Esophagus squamous epithelium (tissue), 5 donors: ENCODE measurements at regions not wholly inside any gene's neighbourhood (a gene's known extent, or its start where the extent isn't known, plus 50 kb on each side); places are given as distances from the start of the nearest gene placed in this dataset.
"Not testable (repeated sequence)": the region's sequence is repeated elsewhere in the genome, so short reads cannot be mapped to it uniquely, and the experiment has no call there.

ENCODE experiments used
- DNase-seq: peaks from one replicate; lab custom pipeline; 2025; lab: John Stamatoyannopoulos, UW
- H3K27ac ChIP-seq, 4 donors: fragments of 200-600 bp; sonication (generic); one replicate each; pipeline ENCODE4 v1.5.1; 2016 to 2019; ENCODE audit warnings: mild to moderate bottlenecking in 1 of 4
- H3K27me3 ChIP-seq, 4 donors: fragments of 200-600 bp; sonication (generic); 1 replicate in 3 of 4; 2 replicates in 1 of 4; pipeline versions ENCODE4 v1.5.1 to v1.6.0; 2017 to 2021; ENCODE audit warnings: antibody characterized with exemption in 1 of 4
- H3K36me3 ChIP-seq, 3 donors: fragments of 200-600 bp; sonication (generic); one replicate each; pipeline ENCODE4 v1.5.1; 2016 to 2019
- H3K4me1 ChIP-seq, 3 donors: fragments of 200-600 bp; sonication (generic); one replicate each; pipeline ENCODE4 v1.5.1; 2017 to 2019
- H3K4me3 ChIP-seq, 4 donors: fragments of 200-600 bp; sonication (generic); 1 replicate in 3 of 4; 2 replicates in 1 of 4; pipeline ENCODE4 v1.5.1; 2016 to 2019; ENCODE audit warnings: mild to moderate bottlenecking in 2 of 4, moderate library complexity in 1 of 4
- H3K9me3 ChIP-seq, 3 donors: fragments of 200-600 bp; sonication (generic); one replicate each; pipeline ENCODE4 v1.5.1; 2016 to 2019
- POLR2A ChIP-seq, 4 donors: fragments of 450-650 bp; IDR thresholded peaks; one replicate each; pipeline ENCODE4 v1.6.1; 2017; ENCODE audit warnings: antibody characterized with exemption in 4 of 4, mild to moderate bottlenecking in 4 of 4, moderate library complexity in 3 of 4
- WGBS, 2 donors: methylation state at CpG; one replicate each; pipeline ENCODE4 v1.1.5; 2018; 5-methylcytosine and 5-hydroxymethylcytosine counted together
- intact Hi-C: fragments of 100-400 bp; cut with DNase I; formaldehyde crosslinking; loops from one replicate; pipeline ENCODE4 v1.15.0; 2022
- TF ChIP-seq, protein P1 (sequence below), 6 experiments: fragments of 450-650 bp in 4 of 6; fragments of 200-600 bp in 2 of 6; sonication (generic) in 2 of 6; IDR thresholded peaks; one replicate each; pipeline ENCODE4 v1.5.1; 2016 to 2019; ENCODE audit warnings: antibody characterized with exemption in 6 of 6, mild to moderate bottlenecking in 4 of 6, moderate library complexity in 4 of 6
- donor health status: DM: yes; HTN: yes; CAD: no.

DNA sequence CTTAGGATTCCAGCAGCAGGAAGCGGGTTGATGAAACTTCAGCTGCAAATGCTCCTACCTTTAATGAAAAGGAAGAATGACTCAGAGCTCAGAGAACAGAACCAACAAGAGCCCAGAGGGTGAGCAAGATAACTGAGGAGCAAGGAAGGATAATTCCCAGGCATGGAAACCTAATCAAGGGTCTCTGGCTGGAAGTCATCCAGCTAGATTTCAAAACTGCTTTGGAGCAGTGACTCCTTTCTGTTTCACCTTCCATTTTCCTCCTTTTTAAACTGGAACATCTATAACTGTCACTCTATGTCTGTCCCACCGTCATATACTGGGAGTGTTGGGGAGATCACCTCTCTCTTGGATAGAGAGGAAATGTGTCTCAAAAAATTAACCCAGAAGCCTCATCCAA, 148.4 kb upstream of the RAB6C start:
- DNase-seq, result no peak
- peaks cover 0 to 6% (median 0%) of the 10 kb centered on the region in 3 donors for H3K4me1 ChIP-seq
- 83 to 88% methylated on average over 2 of the region's 2 CpGs for WGBS, 2 donors
- intact Hi-C loops, result no loop called here
- H3K27me3 ChIP-seq, result no peaks in the 10 kb centered on the region
- no peaks in the 10 kb centered on the region for H3K36me3 ChIP-seq
- no peak overlapping the region for H3K4me3 ChIP-seq
- H3K27ac ChIP-seq, result no peak overlapping the region
- H3K9me3 ChIP-seq, result peaks cover 0 to 14% (median 9%) of the 10 kb centered on the region in 3 donors
- TF ChIP-seq, protein P1, sequence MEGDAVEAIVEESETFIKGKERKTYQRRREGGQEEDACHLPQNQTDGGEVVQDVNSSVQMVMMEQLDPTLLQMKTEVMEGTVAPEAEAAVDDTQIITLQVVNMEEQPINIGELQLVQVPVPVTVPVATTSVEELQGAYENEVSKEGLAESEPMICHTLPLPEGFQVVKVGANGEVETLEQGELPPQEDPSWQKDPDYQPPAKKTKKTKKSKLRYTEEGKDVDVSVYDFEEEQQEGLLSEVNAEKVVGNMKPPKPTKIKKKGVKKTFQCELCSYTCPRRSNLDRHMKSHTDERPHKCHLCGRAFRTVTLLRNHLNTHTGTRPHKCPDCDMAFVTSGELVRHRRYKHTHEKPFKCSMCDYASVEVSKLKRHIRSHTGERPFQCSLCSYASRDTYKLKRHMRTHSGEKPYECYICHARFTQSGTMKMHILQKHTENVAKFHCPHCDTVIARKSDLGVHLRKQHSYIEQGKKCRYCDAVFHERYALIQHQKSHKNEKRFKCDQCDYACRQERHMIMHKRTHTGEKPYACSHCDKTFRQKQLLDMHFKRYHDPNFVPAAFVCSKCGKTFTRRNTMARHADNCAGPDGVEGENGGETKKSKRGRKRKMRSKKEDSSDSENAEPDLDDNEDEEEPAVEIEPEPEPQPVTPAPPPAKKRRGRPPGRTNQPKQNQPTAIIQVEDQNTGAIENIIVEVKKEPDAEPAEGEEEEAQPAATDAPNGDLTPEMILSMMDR (IDR thresholded peaks at IDR 0.05), result no peak
- no peak for TF ChIP-seq POLR2A (IDR thresholded peaks at IDR 0.05)

DNA sequence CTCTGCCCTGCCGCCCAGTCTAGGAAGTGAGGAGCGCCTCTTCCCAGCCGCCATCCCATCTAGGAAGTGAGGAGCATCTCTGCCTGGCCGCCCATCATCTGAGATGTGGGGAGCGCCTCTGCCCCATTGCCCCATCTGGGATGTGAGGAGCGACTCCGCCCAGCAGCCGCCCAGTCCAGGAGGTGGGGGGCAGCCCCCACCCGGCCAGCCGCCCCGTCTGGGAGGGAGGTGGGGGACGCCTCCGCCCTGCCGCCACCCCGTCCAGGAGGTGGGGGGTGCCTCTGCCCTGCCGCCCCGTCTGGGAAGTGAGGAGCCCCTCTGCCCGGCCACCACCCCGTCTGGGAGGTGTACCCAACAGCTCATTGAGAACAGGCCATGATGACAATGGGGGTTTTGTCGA, 146.0 kb upstream of the RAB6C start:
- H3K36me3 ChIP-seq, H3K27me3 ChIP-seq, H3K4me1 ChIP-seq, H3K4me3 ChIP-seq, intact Hi-C loops, H3K27ac ChIP-seq, DNase-seq: not testable (repeated sequence)
- WGBS, 2 donors, result 100% methylated on average over 1 of the region's 20 CpGs; no CpG with 5 or more reads in 1 of the 2 donors
- H3K9me3 ChIP-seq, result peaks cover 0 to 14% (median 9%) of the 10 kb centered on the region in 3 donors

DNA sequence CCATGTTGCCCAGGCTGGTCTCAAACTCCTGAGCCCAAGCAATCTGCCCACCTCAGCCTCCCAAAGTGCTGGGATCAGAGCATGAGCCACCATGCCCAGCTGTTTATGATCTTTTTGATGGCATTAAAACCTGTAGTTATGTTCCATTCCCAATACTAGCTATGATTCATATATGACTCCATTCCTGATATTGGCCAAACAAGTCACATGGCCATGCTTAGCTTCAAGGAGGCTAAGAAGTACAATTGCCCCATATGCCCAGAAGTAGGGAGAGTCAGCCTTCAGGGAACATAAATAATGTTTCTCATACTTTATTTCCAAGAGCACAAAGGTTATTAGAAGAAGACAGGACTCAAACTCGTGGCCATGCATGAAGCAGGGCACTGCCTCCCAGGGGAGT, 132.4 kb upstream of the RAB6C start:
- no peak overlapping the region for H3K27ac ChIP-seq
- H3K9me3 ChIP-seq, result no peaks in the 10 kb centered on the region
- 80 to 83% methylated on average over 1 of the region's 1 CpG for WGBS, 2 donors
- intact Hi-C loops, result no loop called here
- TF ChIP-seq, protein P1 (IDR thresholded peaks at IDR 0.05), result no peak
- no peak for TF ChIP-seq POLR2A (IDR thresholded peaks at IDR 0.05)
- H3K4me1 ChIP-seq, result no peaks in the 10 kb centered on the region
- no peaks in the 10 kb centered on the region for H3K27me3 ChIP-seq
- DNase-seq, result no peak
- no peaks in the 10 kb centered on the region for H3K36me3 ChIP-seq
- H3K4me3 ChIP-seq, result no peak overlapping the region

DNA sequence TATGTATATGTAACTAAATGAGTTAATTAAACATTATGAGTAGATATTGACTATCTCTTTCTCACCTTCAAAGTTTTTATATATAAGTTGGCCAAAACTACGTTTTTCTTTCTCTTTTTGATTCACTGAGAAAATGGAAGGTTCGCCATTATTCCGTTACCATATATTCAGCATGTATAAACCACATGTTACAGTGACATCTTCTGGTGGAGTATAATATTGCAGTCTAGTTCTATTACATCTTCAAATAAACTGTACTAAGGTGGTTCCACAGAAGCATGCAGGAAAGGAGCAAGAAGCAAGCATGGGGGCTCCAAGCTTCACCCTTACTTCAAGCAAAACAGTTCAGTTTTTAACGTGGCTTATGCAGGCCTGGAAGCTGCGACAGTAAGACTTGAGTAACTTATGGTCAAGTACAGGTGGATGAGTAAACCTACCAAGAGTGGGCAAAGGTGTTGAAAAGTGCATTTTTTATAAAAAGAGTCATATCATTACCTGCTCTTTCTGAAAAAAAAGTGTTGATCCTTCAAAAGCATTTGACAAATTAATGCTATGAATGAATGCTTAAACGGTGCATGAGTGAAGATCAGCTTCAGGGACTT, 129.8 kb upstream of the RAB6C start:
- H3K36me3 ChIP-seq, result no peaks in the 10 kb centered on the region
- TF ChIP-seq, protein P1 (IDR thresholded peaks at IDR 0.05), result peak; percentile 41 to 82 (median 72)
- no peak for TF ChIP-seq POLR2A (IDR thresholded peaks at IDR 0.05)
- 15% methylated on average over 6 of the region's 6 CpGs for WGBS, 2 donors
- H3K4me1 ChIP-seq, result no peaks in the 10 kb centered on the region
- H3K9me3 ChIP-seq, result no peaks in the 10 kb centered on the region
- H3K27me3 ChIP-seq, result no peaks in the 10 kb centered on the region
- no peak overlapping the region for H3K27ac ChIP-seq
- DNase-seq, result no peak
- intact Hi-C loops, result no loop called here
- H3K4me3 ChIP-seq, result no peak overlapping the region

DNA sequence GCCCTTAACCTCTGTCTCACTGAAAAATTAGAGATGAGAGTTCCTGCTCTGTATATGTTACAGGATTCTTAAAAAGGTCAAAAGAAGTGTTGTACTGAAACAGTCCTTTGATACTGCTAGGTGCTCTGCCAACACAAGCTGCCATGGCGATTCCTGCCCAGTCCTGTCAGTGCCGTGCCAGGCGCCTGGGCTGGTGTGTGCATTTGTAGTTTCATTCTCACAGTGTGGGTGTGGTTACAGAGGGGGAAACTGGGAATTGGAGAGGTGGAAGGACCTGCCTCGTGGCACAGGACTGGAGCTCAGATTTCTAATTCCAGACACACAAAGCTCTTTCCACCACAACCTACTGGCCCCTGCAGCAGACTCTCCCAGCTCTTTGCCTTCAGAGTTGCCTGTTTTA, 122.3 kb upstream of the RAB6C start:
- intact Hi-C loops, result no loop called here
- Histone ChIP-seq H3K27me3 (no peaks in the 10 kb centered on the region), H3K4me1 (peaks cover 3 to 16% (median 5%) of the 10 kb centered on the region in 3 donors), H3K4me3 (no peak overlapping the region), H3K9me3 (no peaks in the 10 kb centered on the region), H3K36me3 (no peaks in the 10 kb centered on the region), H3K27ac (peak overlapping the region in 3 of 4 donors; percentile 48 to 74 (median 74))
- no peak for DNase-seq
- 17 to 26% methylated on average over 3 to 4 of the region's 4 CpGs for WGBS, 2 donors
- TF ChIP-seq, protein P1 (IDR thresholded peaks at IDR 0.05), result no peak
- TF ChIP-seq POLR2A (IDR thresholded peaks at IDR 0.05), result no peak
